ENCODE measurements at regions not wholly inside any gene's neighbourhood (a gene's known extent, or its start where the extent isn't known, plus 50 kb on each side); places are given as distances from the start of the nearest gene placed in this dataset.

DNA sequence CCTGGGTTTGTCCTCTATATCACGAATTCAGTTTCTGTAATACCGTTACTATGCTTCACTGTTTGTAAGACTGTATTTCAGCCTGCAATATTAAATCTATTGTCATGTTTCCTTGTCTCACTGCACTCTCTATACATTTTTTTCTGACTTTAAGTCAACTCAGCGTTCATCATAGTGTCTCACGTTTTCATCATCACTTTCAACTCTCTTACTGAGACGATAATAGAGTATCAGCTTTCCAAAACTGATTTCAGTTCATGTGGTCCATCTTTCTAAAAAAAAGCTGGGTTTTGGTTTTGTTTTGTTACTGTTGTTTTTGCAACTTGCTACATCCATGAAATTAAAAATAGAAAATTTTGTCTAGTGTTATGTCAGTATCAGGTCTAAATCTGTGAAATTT is 147.7 kb downstream of the TMEM47 start:
- intact Hi-C loops (cut with micrococcal nuclease; ENCODE audit: unreplicated experiment) = no loop called here
- no peaks in the 10 kb centered on the region for H3K4me1 ChIP-seq (ENCODE audit: insufficient read depth, low read length, poor library complexity, severe bottlenecking)
- H3K27me3 ChIP-seq (replicated peaks; ENCODE audit: insufficient read depth, low read depth, low read length, poor library complexity) = no peaks in the 10 kb centered on the region
- POLR2A ChIA-PET (ENCODE audit: low non-redundant PET) = no interaction called here
- CTCF ChIA-PET = no interaction called here
- TF ChIP-seq, protein P1, sequence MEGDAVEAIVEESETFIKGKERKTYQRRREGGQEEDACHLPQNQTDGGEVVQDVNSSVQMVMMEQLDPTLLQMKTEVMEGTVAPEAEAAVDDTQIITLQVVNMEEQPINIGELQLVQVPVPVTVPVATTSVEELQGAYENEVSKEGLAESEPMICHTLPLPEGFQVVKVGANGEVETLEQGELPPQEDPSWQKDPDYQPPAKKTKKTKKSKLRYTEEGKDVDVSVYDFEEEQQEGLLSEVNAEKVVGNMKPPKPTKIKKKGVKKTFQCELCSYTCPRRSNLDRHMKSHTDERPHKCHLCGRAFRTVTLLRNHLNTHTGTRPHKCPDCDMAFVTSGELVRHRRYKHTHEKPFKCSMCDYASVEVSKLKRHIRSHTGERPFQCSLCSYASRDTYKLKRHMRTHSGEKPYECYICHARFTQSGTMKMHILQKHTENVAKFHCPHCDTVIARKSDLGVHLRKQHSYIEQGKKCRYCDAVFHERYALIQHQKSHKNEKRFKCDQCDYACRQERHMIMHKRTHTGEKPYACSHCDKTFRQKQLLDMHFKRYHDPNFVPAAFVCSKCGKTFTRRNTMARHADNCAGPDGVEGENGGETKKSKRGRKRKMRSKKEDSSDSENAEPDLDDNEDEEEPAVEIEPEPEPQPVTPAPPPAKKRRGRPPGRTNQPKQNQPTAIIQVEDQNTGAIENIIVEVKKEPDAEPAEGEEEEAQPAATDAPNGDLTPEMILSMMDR (conservative IDR thresholded peaks at IDR 0.05; ENCODE audit: low read depth, low read length) = no peak
- TF ChIP-seq EZH2 (IDR thresholded peaks at IDR 0.05; ENCODE audit: borderline replicate concordance, low read depth, low read length, poor library complexity, severe bottlenecking) = no peak
- no peak overlapping the region for H3K27ac ChIP-seq (ENCODE audit: low read depth, low read length, poor library complexity, severe bottlenecking)
- DNase-seq (ENCODE audit: low spot score) = no peak
- H3K4me3 ChIP-seq (ENCODE audit: low read depth, low read length, poor library complexity, severe bottlenecking) = no peak overlapping the region
- no peaks in the 10 kb centered on the region for H3K36me3 ChIP-seq (ENCODE audit: insufficient read depth, low read length, poor library complexity, severe bottlenecking)
- H3K9me3 ChIP-seq (ENCODE audit: low read depth, low read length, poor library complexity, severe bottlenecking) = no peaks in the 10 kb centered on the region
- no TSS peak for BruUV-seq (replicated peaks)

DNA sequence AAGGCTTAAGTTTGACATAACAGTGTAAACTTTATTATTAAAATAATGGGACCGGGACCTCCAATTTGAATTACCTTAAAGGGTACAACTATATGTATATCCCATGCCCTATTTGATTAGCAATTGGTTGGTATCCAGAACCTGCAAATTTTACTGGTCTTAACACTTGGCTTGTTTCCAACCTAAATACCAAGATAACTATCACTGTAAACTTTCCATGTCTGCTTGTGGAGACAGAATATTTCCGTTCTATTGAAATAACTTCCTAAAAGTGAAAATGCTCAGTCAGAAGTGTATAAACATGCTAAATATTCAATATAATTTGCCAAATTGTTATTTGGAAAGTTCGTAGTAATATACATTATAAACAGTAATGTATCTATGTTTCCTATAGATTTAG is 154.0 kb downstream of the TMEM47 start:
- DNase-seq (ENCODE audit: low spot score) = no peak
- H3K27me3 ChIP-seq (replicated peaks; ENCODE audit: insufficient read depth, low read depth, low read length, poor library complexity) = no peaks in the 10 kb centered on the region
- BruUV-seq (replicated peaks) = no TSS peak
- TF ChIP-seq, protein P1 (conservative IDR thresholded peaks at IDR 0.05; ENCODE audit: low read depth, low read length) = no peak
- no peak for TF ChIP-seq EZH2 (IDR thresholded peaks at IDR 0.05; ENCODE audit: borderline replicate concordance, low read depth, low read length, poor library complexity, severe bottlenecking)
- no peaks in the 10 kb centered on the region for H3K9me3 ChIP-seq (ENCODE audit: low read depth, low read length, poor library complexity, severe bottlenecking)
- no peaks in the 10 kb centered on the region for H3K36me3 ChIP-seq (ENCODE audit: insufficient read depth, low read length, poor library complexity, severe bottlenecking)
- intact Hi-C loops (cut with micrococcal nuclease; ENCODE audit: unreplicated experiment) = no loop called here
- no peak overlapping the region for H3K27ac ChIP-seq (ENCODE audit: low read depth, low read length, poor library complexity, severe bottlenecking)
- CTCF ChIA-PET = no interaction called here
- POLR2A ChIA-PET (ENCODE audit: low non-redundant PET) = no interaction called here
- no peaks in the 10 kb centered on the region for H3K4me1 ChIP-seq (ENCODE audit: insufficient read depth, low read length, poor library complexity, severe bottlenecking)
- no peak overlapping the region for H3K4me3 ChIP-seq (ENCODE audit: low read depth, low read length, poor library complexity, severe bottlenecking)

DNA sequence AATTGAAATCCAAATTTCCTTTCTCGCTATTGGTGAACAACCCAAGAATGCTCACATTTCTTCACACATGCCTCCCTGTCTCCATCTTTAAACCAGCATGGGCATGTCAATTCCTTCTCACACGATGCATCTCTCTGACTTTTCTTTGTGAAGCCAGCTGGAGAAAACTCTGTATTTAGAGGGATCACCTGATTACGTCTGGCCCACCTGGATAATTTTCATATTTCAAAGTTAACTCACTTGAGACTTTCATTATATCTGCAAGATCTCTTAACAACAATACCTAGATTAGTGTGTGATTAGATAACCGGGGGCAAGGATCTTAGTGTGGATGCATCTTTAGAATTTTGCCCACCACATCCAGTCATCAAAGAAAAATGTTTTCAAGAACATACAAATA is 164.0 kb downstream of the TMEM47 start:
- intact Hi-C loops (cut with micrococcal nuclease; ENCODE audit: unreplicated experiment) = no loop called here
- H3K4me3 ChIP-seq (ENCODE audit: low read depth, low read length, poor library complexity, severe bottlenecking) = no peak overlapping the region
- ChIA-PET CTCF (no interaction called here), POLR2A (ENCODE audit: low non-redundant PET) (no interaction called here)
- no peaks in the 10 kb centered on the region for H3K27me3 ChIP-seq (replicated peaks; ENCODE audit: insufficient read depth, low read depth, low read length, poor library complexity)
- no peak overlapping the region for H3K27ac ChIP-seq (ENCODE audit: low read depth, low read length, poor library complexity, severe bottlenecking)
- DNase-seq (ENCODE audit: low spot score) = no peak
- TF ChIP-seq, protein P1 (conservative IDR thresholded peaks at IDR 0.05; ENCODE audit: low read depth, low read length) = no peak
- TF ChIP-seq EZH2 (IDR thresholded peaks at IDR 0.05; ENCODE audit: borderline replicate concordance, low read depth, low read length, poor library complexity, severe bottlenecking) = no peak
- H3K9me3 ChIP-seq (ENCODE audit: low read depth, low read length, poor library complexity, severe bottlenecking) = no peaks in the 10 kb centered on the region
- BruUV-seq (replicated peaks) = no TSS peak
- H3K4me1 ChIP-seq (ENCODE audit: insufficient read depth, low read length, poor library complexity, severe bottlenecking) = no peaks in the 10 kb centered on the region
- H3K36me3 ChIP-seq (ENCODE audit: insufficient read depth, low read length, poor library complexity, severe bottlenecking) = no peaks in the 10 kb centered on the region
